ENCODE measurements at regions not wholly inside any gene's neighbourhood (a gene's known extent, or its start where the extent isn't known, plus 50 kb on each side); places are given as distances from the start of the nearest gene placed in this dataset.
"Not testable (repeated sequence)": the region's sequence is repeated elsewhere in the genome, so short reads cannot be mapped to it uniquely, and the experiment has no call there.

GRCh38 chr3:18201315-18201714 lies 223.8 kb downstream of the SATB1 start:
- DNase-seq (ENCODE audit: extremely low read depth in 1 of 11, low read depth in 9 of 11, low spot score in 4 of 11): no peak

- DNase-seq (ENCODE audit: extremely low read depth in 1 of 11, low read depth in 9 of 11, low spot score in 4 of 11): no peak
Observed at GRCh38 chr3:18199757-18200156, 225.4 kb downstream of the SATB1 start.

- no peak for DNase-seq (ENCODE audit: extremely low read depth in 1 of 11, low read depth in 9 of 11, low spot score in 4 of 11)
Observed at GRCh38 chr3:18195836-18196235, 229.3 kb downstream of the SATB1 start.

GRCh38 chr3:18194431-18194830 lies 230.7 kb downstream of the SATB1 start:
- DNase-seq (ENCODE audit: extremely low read depth in 1 of 11, low read depth in 9 of 11, low spot score in 4 of 11): no peak

- DNase-seq (ENCODE audit: extremely low read depth in 1 of 11, low read depth in 9 of 11, low spot score in 4 of 11): no peak
Observed at GRCh38 chr3:18190646-18191045, 234.5 kb downstream of the SATB1 start.

- DNase-seq (ENCODE audit: extremely low read depth in 1 of 11, low read depth in 9 of 11, low spot score in 4 of 11): peak in 6 of 11 donors; percentile 5 to 21 (median 10)
Observed at GRCh38 chr3:18189282-18190050, 235.7 kb downstream of the SATB1 start.

- no peak for DNase-seq (ENCODE audit: extremely low read depth in 1 of 11, low read depth in 9 of 11, low spot score in 4 of 11)
Observed at GRCh38 chr3:18188491-18188890, 236.6 kb downstream of the SATB1 start.

GRCh38 chr3:18185624-18186023 lies 239.5 kb downstream of the SATB1 start:
- no peak for DNase-seq (ENCODE audit: extremely low read depth in 1 of 11, low read depth in 9 of 11, low spot score in 4 of 11)

- not testable (repeated sequence) for DNase-seq (ENCODE audit: extremely low read depth in 1 of 11, low read depth in 9 of 11, low spot score in 4 of 11)
Observed at GRCh38 chr3:18182923-18183322, 242.2 kb downstream of the SATB1 start.

- no peak for DNase-seq (ENCODE audit: extremely low read depth in 1 of 11, low read depth in 9 of 11, low spot score in 4 of 11)
Observed at GRCh38 chr3:18179521-18179920, 245.6 kb downstream of the SATB1 start.

GRCh38 chr3:18177271-18177670 lies 247.9 kb downstream of the SATB1 start:
- no peak for DNase-seq (ENCODE audit: extremely low read depth in 1 of 11, low read depth in 9 of 11, low spot score in 4 of 11)

- not testable (repeated sequence) for DNase-seq (ENCODE audit: extremely low read depth in 1 of 11, low read depth in 9 of 11, low spot score in 4 of 11)
Observed at GRCh38 chr3:18173891-18174290, 251.2 kb downstream of the SATB1 start.

GRCh38 chr3:18159681-18160080 lies 265.5 kb downstream of the SATB1 start:
- no peak for DNase-seq (ENCODE audit: extremely low read depth in 1 of 11, low read depth in 9 of 11, low spot score in 4 of 11)

- DNase-seq (ENCODE audit: extremely low read depth in 1 of 11, low read depth in 9 of 11, low spot score in 4 of 11): peak in 1 of 11 donors; percentile 8
Observed at GRCh38 chr3:18153571-18154173, 271.5 kb downstream of the SATB1 start.

GRCh38 chr3:18151199-18151598 lies 273.9 kb downstream of the SATB1 start:
- no peak for DNase-seq (ENCODE audit: extremely low read depth in 1 of 11, low read depth in 9 of 11, low spot score in 4 of 11)

GRCh38 chr3:18149935-18150334 lies 275.2 kb downstream of the SATB1 start:
- DNase-seq (ENCODE audit: extremely low read depth in 1 of 11, low read depth in 9 of 11, low spot score in 4 of 11): no peak

- no peak for DNase-seq (ENCODE audit: extremely low read depth in 1 of 11, low read depth in 9 of 11, low spot score in 4 of 11)
Observed at GRCh38 chr3:18149386-18149785, 275.8 kb downstream of the SATB1 start.

- DNase-seq (ENCODE audit: extremely low read depth in 1 of 11, low read depth in 9 of 11, low spot score in 4 of 11): no peak
Observed at GRCh38 chr3:18144571-18144970, 280.6 kb downstream of the SATB1 start.

GRCh38 chr3:18143258-18143780 lies 281.8 kb downstream of the SATB1 start:
- no peak for DNase-seq (ENCODE audit: extremely low read depth in 1 of 11, low read depth in 9 of 11, low spot score in 4 of 11)

- no peak for DNase-seq (ENCODE audit: extremely low read depth in 1 of 11, low read depth in 9 of 11, low spot score in 4 of 11)
Observed at GRCh38 chr3:18137958-18138357, 287.2 kb downstream of the SATB1 start.
